GM18507 (cell line): ENCODE measurements at regions not wholly inside any gene's neighbourhood (a gene's known extent, or its start where the extent isn't known, plus 50 kb on each side); places are given as distances from the start of the nearest gene placed in this dataset.

Experiments
- DNase-seq: peaks from one replicate; pipeline ENCODE4 v3.0.0; 2011; ENCODE audit warnings: low read depth; ENCODE audit not compliant: insufficient read length; ENCODE audit errors: extremely low spot score
- FAIRE-seq: peaks from 2 replicates; lab custom pipeline; 2011; peaks lifted over from hg19 to GRCh38; lab: Jason Lieb, UNC

DNA sequence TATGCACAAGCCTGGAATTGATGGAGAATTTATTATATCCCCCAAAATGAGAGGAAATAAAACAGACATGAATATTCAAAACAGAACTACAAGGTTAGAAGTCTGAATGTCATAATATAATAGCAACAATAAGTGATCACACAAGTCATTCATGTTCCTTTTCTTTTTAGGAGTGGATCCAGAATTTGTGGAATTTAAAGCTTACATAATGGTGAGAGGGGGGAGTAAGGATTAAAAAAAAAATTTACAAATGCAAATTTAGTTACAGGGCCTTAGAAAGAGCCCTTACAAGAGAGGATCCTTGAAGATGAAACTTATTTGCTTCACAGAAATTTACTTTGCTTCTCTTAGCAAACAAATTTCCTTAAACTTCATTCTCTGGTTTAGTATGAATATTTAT, 716.1 kb upstream of the CXADR start:
- FAIRE-seq = no peak
- DNase-seq = no peak

DNA sequence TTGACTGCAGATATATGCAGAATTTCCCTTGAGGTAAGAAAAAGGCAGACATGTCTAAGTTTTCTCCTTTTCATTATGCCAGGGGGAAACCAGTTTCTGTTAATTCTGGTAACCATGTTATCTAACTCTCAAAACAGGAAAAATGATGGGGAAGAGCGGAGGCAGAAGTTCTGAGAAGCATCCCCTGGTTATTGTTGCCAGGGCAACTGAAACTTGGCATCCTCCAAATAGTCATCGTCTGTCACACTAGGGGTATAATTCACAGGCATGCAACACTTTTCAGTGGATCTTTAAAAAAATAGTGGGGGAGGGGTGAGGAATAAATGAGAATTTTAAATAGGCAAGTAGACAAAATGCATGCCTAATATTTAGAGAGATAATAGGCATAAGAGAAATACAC, 715.3 kb upstream of the CXADR start:
- DNase-seq (no peak), FAIRE-seq (no peak)

DNA sequence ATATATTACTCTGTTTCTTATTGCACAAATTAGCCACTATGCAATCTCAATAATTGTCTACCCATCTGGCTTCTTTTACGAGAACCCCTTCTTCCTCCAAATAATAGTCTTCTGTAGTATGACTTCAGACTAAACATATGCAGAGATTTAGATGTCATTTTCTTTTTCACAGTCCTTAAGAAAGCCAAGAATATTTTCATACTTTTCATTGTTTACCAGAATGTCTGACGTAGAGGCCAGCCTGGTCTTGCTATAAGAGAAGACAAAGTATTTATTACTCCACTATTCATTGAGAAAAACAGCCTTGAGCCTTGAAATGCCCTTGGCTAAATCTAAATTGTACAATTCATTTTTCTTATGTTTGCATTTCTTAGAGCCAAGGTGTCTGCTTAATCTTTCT, 714.9 kb upstream of the CXADR start:
- no peak for FAIRE-seq
- no peak for DNase-seq

DNA sequence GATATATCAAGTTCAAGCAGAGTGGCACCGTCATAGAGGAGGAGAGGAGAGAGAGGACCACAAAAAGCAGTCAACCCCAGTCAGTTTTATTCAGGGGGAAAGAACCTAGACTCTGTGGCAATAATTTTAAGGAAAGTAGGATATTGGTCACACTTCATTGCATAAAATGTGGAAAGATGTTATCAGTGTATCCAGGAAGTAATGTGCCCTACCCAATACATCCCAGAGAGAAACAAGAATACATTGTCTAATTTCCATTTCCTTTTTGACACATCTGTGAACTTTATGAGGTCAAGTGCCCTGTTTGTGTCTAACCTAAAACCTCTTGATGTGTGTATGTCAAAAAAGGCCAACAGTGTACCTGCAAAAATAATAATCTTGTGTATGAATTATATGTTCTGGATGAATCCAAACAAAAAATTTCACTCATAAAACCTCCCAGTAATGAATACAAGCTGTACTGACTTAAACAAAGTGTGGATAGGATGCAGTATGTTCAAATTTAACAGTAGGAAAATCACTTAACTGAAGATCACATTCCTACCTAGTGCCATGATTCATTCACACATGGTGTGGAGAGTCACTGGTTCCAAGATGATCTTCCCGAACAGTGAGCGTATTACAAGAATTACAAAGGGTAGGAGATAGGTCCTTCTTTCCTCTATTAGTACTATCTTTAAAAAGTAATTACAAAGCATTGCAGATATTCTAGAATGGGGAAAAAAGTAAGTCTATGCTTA, 712.1 kb upstream of the CXADR start:
- FAIRE-seq = no peak
- no peak for DNase-seq

DNA sequence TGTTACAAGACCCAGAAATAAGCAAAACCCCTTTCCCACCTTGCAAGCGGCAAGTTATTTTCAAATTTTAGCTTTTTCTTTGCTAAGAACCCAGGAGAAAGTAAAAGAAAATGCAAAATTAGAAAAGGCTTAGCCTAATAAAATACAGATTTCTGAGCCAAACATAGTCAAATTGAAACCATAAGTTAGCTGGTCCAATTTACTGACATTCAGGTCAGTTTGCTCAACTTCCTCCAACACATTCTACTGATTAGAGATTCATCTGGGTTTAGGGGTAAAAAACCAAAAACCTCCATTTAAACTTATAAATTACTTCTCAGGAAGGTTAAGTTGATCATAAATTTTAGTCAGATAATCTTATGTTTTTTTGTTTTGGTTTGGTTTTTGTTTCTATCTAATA, 701.8 kb upstream of the CXADR start:
- no peak for FAIRE-seq
- DNase-seq = no peak

DNA sequence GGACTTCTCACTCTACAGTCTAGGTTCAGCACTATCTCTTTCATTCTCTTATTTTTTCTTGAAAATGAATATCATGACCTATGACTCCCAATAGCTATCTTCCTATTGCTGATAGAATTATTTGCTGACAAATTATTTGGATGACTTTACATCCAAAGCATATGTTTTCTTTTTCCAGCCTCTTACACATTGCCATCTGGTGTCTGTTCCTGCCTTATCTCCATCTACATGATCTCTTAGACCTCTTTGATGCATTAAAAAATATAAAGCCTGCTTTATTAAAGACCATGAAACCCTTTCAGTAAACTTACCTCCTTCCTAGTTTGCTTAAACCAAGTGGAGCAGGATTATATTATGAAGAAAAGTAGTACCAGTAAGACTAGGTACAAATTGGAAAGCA, 700.9 kb upstream of the CXADR start:
- FAIRE-seq = no peak

DNA sequence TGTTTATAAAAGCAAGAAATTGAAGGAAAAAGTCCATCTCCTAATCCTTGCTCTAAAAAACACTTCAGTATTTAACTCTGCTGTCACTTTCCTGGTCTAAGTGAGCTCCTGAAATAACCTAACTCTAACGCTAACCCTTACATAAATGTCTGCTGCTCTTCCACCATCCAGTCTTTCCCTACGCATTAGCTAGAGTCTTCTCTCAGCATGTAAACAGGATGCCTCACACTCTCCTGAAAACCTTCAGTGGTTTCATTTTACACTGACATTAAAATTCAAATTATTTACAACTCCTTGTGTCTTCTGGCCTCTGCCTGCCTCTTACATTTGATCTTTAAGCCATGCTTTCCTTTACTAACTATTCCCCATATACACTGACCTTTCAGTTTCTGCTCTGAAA, 697.6 kb upstream of the CXADR start:
- DNase-seq = no peak
- no peak for FAIRE-seq

More for the DNA sequence above, 700.9 kb upstream of the CXADR start:
- DNase-seq = no peak

DNA sequence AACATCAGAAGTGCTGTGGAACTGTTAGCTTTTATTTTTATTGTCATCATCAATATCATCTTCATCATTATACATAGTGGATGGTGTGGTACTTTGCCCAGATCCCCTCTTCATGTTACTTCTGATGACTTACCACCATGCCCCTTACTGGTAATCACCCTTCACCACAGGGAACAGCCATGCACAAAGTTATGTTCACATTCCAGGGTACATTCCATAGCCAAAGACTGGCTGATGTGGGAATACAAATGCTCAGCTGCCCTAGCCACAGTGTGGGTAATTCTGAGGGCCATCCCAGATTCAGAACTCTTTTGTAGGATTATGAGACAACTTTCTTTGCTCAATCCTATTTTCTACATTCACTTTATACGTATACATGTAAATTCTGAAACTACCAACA, 691.3 kb upstream of the CXADR start:
- no peak for DNase-seq
- no peak for FAIRE-seq

DNA sequence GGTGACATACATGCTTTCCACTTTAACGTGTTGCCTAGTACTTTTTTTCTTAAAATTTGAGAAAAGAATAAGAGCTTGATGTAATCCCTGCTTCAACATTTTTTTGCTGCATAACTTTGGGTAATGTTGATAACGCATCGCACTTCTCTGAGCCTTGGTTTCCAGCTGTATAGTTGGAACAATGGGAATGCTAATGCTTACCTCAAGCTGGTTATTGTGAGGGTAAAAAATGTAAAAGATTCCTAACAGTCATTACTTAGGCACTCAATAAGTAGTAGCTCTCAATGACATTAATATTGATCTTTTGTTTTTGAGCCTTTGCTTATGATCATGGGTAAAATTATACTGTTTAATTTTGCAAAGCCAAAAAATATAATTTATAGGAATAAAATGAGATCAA, 683.3 kb upstream of the CXADR start:
- FAIRE-seq = no peak
- no peak for DNase-seq

DNA sequence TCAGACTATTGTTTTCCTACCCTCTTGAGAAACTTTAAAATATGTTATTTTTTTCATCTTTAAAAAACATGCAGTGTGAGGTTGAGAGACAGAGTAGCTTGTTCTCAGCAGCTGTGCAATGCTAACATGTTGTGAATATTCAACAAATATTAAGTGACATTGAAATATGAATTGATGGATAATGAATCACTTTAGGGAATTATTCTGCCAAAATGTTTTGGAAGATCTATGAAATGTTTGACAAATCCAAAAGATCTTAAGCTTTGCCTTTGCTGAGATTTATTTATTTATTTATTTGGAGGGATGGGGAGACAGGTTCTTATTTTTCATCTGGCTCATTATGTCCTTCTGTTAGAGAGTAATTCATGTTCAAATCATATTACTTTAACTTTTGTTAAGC, 680.1 kb upstream of the CXADR start:
- FAIRE-seq (no peak), DNase-seq (no peak)

DNA sequence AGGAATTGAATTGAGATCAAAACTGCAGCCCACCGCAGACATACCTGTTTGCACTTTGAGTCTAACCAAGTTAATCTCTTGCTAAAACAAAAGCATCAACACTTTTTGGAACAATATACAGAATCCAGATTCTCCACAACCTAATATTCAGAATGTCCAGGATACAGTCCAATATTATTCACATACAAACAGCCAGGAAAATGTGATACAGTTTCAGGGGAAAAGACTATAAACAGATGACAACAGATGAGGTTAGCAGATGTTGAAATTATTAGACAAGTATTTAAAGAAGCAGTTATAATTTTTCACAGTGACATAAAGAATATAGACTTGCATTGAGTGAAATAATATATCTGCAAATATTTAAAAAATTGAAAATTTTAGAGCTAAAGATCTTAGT, 678.1 kb upstream of the CXADR start:
- FAIRE-seq = no peak

DNA sequence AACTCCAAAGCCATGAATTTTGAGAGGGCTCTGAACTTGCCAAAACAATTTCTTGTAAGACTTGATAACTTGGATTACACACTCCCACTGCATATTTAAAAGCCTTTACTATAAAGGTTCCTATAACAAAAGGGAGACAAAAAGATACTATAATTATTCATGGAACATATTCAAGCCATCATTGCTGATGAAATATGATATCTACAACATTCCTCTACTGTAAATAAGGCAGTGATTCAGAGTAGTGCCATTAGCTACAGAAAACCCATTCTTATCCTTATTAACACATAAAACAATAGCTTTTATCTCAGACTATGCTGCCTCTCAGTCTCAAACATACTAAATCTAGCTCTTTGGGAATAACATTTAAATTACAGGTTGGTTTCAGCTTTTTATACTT, 675.5 kb upstream of the CXADR start:
- no peak for DNase-seq
- no peak for FAIRE-seq

More for the DNA sequence above, 678.1 kb upstream of the CXADR start:
- no peak for DNase-seq

DNA sequence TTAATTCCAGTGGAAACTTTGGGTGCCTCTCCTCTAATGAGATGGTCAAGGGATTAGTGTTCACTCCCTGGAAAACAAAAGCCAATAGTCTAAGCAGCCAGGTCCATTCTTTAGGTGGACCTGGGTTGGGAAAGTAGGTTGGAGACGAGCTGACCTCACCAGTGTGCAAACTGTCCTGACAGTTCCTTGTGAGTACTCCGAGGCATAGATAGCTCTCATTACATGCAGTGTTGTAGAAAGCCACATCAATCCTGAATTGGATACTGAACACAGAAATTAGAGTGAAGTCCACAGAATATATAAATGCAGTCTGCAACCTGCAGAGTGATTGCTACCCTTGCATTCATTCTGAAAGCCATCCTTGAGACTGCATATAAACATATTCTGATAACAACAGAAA, 675.1 kb upstream of the CXADR start:
- DNase-seq (no peak), FAIRE-seq (no peak)

DNA sequence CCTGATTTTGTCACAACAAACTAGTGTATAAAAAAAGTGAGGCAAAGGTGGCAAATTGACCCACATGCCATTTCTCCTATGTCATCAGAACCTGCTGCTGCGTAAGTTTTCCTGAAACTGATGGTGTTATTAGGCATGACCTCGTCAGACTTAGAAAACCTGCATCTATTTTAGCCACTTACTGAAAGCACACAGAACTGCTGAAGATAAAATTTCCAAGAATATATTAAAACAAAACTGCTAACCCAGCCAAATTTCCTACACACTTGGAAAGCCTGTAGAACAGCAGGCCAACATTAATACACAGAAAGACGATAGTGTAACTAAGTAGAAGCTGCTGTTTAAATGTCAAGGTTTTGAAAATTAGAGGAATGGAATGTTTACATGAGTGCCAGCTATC, 674.5 kb upstream of the CXADR start:
- DNase-seq = no peak
- no peak for FAIRE-seq

DNA sequence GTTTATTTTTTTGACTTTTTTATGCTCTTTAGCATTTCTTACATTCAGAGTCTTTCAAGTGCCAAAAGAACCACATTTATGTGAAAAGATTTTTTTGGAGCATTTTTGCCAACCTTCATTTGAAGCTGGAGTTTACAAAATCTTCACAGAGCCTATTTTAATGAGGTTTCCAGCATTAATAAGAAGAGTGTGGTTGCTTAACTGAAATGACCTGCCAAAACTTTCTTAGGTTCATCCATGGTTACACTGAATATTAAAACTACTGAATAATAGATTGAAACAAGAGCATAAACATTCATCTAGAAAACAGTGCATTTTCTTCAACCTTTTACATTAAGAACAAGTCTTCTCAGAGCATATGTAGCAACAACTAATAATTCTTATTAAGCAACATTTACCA, 672.3 kb upstream of the CXADR start:
- DNase-seq = no peak
- no peak for FAIRE-seq

DNA sequence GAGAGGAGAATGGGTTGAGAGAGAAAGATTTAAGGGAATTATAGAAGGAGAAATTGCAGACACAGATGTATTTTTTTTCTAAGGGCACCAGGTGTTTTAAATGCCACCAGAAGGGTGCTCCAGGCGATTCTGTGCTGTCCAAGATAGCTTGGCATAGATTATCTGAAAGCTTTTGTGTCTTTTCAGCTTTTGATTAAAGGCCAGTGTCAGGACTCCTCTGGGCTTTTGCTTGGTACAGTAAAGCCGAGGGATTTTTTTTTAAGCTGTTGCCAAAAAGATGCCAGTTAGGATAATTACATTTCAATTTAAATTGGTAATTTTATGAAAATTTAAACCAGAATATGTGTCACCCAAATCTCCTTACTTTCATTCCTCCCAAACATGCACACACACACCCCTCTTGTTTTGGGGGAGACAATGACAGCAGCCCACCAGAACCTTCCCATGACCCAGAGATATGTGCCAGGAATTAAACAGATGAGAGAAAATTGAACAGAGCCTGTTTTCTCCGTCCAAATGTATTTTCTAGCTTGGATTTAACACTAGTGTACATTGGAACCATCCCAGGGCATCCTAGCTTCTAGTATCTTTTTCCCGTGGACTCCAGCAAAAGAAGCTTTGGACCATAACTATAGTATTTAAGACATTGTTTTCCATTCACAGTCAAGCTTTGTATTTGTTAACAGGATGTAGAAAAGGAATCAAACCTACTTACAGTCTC, 670.7 kb upstream of the CXADR start:
- DNase-seq (no peak), FAIRE-seq (no peak)

DNA sequence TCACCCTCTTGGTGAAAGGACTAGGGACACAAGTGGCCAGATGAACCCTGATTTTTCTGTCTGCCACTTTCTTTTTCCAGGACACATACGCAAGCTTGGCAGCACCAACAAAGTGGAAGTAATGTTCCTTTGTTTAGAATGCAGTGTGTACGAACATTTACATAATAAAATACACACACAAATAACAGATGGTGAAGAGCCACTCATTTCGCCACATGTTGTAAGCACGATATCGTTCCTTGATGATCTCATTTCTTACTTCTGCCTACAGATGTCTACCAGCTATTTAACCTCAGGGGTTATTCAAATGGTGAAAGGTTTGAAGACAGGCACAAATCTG, 670.2 kb upstream of the CXADR start:
- no peak for DNase-seq
- FAIRE-seq = no peak

DNA sequence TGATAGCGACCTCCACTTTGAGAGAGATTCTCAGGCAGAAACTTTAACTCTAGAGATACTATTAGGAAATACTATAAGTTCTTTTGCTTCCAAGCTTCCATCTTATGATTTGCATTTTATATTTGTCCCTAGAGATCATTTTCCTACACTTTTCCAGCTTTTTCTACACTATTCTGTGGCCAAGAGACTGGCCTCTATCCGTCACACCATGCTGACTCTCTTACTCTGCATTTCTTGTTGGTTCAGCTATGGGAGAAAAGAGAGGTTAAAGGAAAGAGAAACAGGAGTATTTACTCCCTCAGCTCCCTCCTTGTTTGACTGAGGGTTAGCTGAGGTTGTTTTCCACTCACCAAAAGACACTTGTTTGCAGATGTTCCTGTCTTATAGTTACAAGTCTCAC, 665.6 kb upstream of the CXADR start:
- DNase-seq (no peak), FAIRE-seq (no peak)

DNA sequence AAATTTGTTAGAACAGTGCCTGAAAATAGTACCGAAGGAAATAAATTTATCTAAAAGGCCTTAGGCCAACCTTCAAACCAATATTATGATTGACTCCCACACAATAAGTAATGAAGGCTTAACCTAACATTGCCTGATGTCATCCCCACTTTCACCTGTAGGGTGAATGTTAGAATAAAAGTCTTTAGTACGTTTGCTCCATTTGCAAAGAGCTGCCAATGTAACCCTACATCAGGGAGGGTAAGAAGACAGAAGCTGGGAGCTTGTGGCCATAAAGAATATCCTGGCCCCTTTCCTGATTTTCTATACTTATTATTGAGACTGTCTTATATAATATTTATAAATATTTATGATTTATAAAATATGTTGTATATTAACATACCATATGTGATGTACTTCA, 661.8 kb upstream of the CXADR start:
- DNase-seq (no peak), FAIRE-seq (no peak)

DNA sequence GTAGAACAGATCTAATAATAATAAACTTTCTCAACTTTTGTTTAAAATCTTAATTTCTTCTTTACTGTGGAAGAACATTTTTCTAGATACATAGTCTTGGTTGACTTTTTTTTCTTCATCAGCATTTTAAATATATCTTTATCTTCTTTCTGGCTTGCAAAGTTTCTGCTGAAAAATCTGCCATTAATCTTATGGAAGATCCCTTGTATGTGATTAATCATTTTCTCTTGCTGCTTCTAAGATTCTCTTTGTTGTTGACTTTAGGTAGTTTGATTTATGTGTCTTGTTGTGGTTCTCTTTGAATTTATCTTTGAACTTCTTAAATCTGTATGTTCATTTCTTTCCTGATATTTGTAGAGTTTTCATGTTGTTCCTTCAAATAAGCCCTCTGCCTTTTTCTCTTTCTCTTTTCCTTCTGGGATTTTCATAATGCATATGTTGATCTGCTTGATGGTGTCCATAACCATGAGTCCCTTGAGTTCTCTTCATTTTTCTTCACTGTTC, 657.6 kb upstream of the CXADR start:
- FAIRE-seq (no peak), DNase-seq (no peak)

DNA sequence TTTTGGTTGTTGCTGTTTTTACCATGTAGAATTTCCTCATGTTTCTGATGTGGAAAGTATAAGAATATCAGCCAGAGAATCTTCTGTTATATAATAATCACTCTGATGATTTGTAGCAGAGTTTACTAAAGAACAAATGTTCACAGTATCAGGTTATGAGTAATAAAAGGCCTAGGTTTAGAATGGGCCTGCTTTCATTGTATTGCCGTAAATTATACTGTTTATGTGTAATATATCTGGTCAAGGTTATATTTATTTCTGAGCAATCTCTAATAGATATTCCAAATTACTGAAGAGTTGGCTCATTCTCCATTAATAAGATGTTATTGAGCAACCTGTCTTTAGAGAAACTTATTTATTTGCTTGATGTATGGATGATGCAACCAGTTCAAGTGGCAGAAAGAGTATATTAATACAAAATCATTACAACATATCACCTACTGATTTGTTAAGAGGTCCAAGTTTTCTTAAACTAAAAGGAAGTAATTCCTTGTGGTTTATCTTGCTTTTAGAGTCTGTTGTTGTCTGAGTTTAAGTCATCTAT, 649.4 kb upstream of the CXADR start:
- FAIRE-seq (no peak), DNase-seq (no peak)
